ENCODE measurements at regions not wholly inside any gene's neighbourhood (a gene's known extent, or its start where the extent isn't known, plus 50 kb on each side); places are given as distances from the start of the nearest gene placed in this dataset.

DNA sequence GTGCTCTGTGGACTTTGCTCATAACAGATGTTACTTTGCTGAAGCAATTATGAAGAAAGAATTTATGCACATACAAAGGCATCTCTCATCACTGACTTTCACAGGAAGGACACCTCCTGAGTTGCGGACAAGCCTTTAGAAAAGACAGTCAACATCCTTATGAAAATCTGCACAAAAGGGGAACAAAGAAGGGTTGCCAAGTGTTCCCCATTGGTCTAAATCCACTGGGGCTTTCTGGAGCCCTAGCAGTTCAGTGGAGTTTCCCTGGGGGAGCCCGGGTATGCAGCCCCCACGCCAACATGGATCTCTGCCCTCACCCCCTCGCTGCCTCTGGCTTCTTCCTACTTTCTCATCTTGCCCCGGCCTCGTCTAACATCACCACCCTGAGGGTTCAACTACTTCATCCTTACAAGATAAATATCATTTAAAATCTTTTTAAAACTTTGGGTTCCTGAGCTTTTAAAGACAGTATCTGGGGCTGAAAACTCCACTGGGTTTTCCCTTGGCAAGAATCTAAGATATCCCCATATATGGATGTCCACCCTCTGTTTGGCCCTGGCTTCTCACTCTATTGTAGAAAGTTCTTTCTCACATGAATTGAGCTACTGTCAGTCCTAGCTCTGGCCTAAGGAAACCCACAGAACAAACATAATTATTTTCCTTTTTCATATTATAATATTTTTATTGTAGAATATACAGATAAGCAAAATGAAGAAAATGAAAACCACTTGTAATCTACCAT, 207.9 kb upstream of the RGMA start:
- Mint-ChIP-seq H3K36me3 (ENCODE audit: low read depth, unreplicated experiment) (no peaks in the 10 kb centered on the region), H3K27me3 (ENCODE audit: low read depth, unreplicated experiment) (peaks cover 8% of the 10 kb centered on the region), H3K4me3 (ENCODE audit: unreplicated experiment) (no peak overlapping the region), H3K27ac (ENCODE audit: unreplicated experiment) (no peak overlapping the region), H3K4me1 (ENCODE audit: low read depth, unreplicated experiment) (no peaks in the 10 kb centered on the region), H3K9me3 (ENCODE audit: unreplicated experiment) (no peaks in the 10 kb centered on the region)
- TF ChIP-seq EZH2 (IDR thresholded peaks at IDR 0.05; ENCODE audit: insufficient read depth, low read length), result no peak
- TF ChIP-seq, protein P1, sequence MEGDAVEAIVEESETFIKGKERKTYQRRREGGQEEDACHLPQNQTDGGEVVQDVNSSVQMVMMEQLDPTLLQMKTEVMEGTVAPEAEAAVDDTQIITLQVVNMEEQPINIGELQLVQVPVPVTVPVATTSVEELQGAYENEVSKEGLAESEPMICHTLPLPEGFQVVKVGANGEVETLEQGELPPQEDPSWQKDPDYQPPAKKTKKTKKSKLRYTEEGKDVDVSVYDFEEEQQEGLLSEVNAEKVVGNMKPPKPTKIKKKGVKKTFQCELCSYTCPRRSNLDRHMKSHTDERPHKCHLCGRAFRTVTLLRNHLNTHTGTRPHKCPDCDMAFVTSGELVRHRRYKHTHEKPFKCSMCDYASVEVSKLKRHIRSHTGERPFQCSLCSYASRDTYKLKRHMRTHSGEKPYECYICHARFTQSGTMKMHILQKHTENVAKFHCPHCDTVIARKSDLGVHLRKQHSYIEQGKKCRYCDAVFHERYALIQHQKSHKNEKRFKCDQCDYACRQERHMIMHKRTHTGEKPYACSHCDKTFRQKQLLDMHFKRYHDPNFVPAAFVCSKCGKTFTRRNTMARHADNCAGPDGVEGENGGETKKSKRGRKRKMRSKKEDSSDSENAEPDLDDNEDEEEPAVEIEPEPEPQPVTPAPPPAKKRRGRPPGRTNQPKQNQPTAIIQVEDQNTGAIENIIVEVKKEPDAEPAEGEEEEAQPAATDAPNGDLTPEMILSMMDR (IDR thresholded peaks at IDR 0.05; ENCODE audit: insufficient read depth, low read depth, low read length), result no peak
- no peaks in the 10 kb centered on the region for H3K36me3 ChIP-seq (ENCODE audit: insufficient read depth, low read length)
- no peaks in the 10 kb centered on the region for H3K9me3 ChIP-seq (ENCODE audit: insufficient read depth, low read depth, low read length)
- H3K9ac ChIP-seq (ENCODE audit: low read length), result no peak overlapping the region
- no peak overlapping the region for H2AFZ ChIP-seq (ENCODE audit: low read depth, low read length)
- no peaks in the 10 kb centered on the region for H4K20me1 ChIP-seq (ENCODE audit: insufficient read depth, low read length)
- FAIRE-seq (no peak), DNase-seq (ENCODE audit: low read depth) (no peak)
- no peaks in the 10 kb centered on the region for H3K27me3 ChIP-seq (ENCODE audit: insufficient read depth, low read length)
- H3K4me2 ChIP-seq (ENCODE audit: low read length), result no peak overlapping the region
- H3K4me1 ChIP-seq (ENCODE audit: insufficient read depth, low read length), result no peaks in the 10 kb centered on the region
- H3K79me2 ChIP-seq (ENCODE audit: insufficient read depth, low read length), result no peaks in the 10 kb centered on the region
- H3K4me3 ChIP-seq (ENCODE audit: insufficient read depth, low read depth, low read length), result no peak overlapping the region
- no peak overlapping the region for H3K27ac ChIP-seq (ENCODE audit: low read depth, low read length)

DNA sequence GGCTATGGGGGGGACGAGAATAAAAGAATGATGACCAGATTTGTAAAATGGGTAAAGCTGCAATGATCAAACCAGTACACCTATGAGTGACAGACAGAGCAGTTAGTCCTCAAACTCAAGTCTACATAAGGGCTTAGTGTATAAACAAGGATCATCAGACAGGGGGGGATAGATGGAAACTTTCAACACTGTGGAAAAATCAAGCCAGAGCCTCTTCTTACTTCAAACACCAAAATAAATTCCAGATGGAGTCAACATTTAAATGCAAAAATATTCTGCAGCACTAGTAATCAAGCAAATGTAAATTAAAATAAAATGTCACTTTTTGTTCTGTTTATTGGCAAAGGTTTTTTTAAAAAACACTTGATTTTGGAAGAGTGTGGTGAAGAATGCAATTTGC, 205.9 kb upstream of the RGMA start:
- H3K27me3 Mint-ChIP-seq (ENCODE audit: low read depth, unreplicated experiment), result peaks cover 5% of the 10 kb centered on the region

More for the DNA sequence above, 205.9 kb upstream of the RGMA start:
- Histone ChIP-seq H3K27ac (ENCODE audit: low read depth, low read length) (no peak overlapping the region), H2AFZ (ENCODE audit: low read depth, low read length) (no peak overlapping the region), H3K27me3 (ENCODE audit: insufficient read depth, low read length) (no peaks in the 10 kb centered on the region), H3K36me3 (ENCODE audit: insufficient read depth, low read length) (no peaks in the 10 kb centered on the region), H3K4me1 (ENCODE audit: insufficient read depth, low read length) (no peaks in the 10 kb centered on the region), H3K9me3 (ENCODE audit: insufficient read depth, low read depth, low read length) (no peaks in the 10 kb centered on the region), H3K4me2 (ENCODE audit: low read length) (no peak overlapping the region), H3K9ac (ENCODE audit: low read length) (no peak overlapping the region), H3K79me2 (ENCODE audit: insufficient read depth, low read length) (no peaks in the 10 kb centered on the region), H3K4me3 (ENCODE audit: insufficient read depth, low read depth, low read length) (no peak overlapping the region), H4K20me1 (ENCODE audit: insufficient read depth, low read length) (no peaks in the 10 kb centered on the region)
- H3K4me3 Mint-ChIP-seq (ENCODE audit: unreplicated experiment), result no peak overlapping the region
- FAIRE-seq (no peak), DNase-seq (ENCODE audit: low read depth) (no peak)
- H3K4me1 Mint-ChIP-seq (ENCODE audit: low read depth, unreplicated experiment), result no peaks in the 10 kb centered on the region
- H3K36me3 Mint-ChIP-seq (ENCODE audit: low read depth, unreplicated experiment), result no peaks in the 10 kb centered on the region
- H3K27ac Mint-ChIP-seq (ENCODE audit: unreplicated experiment), result no peak overlapping the region
- H3K9me3 Mint-ChIP-seq (ENCODE audit: unreplicated experiment), result no peaks in the 10 kb centered on the region
- no peak for TF ChIP-seq EZH2 (IDR thresholded peaks at IDR 0.05; ENCODE audit: insufficient read depth, low read length)
- TF ChIP-seq, protein P1 (IDR thresholded peaks at IDR 0.05; ENCODE audit: insufficient read depth, low read depth, low read length), result no peak
